ENCODE measurements at regions not wholly inside any gene's neighbourhood (a gene's known extent, or its start where the extent isn't known, plus 50 kb on each side); places are given as distances from the start of the nearest gene placed in this dataset.

DNA sequence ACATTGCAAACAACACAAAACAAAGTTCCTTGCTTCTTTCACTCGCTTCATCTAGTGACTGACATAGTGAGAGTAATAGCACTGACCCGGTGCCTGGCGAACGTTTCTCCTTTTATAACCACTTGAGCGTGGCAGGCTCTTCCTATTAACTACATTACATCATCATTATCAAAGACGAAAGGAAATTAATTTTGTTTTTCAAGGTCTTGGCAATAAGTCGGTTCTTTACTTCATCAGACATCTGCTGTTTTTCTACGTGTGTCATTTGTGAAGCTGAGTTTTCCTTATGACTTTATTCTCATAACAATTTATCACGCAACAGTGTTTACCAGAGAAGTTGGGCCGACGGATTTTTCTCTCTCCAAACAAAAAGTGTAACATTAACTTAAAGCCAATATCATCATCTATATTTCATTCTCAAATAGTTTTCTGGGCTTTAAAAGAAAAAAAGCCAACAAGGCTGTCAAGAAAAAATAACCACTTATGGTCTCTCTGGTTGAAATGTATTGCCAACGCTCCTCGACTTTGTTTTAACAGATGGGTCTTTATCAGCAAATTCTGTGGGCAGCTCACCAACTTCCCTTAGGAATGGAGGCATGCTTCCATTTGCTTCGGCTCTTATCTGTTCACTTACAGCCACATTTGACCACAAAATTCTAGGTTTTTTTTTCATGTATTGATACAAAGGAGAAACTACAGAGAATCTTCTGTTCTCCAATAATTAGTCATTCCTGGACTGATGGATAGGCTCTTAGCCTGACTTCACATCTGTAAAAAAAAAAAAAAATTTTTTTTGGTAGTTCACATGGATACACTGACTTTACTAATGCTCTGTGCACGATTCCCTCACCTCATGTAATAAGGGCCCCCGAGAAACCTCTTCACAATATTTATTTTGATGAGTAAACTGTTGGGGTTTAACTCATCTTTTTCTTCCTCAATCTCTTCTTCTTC lies 97.1 kb upstream of the CDKN3 start:
- Histone ChIP-seq H3K36me3 (replicated peaks in 1 of 2; ENCODE audit: control insufficient read depth in 1 of 2, insufficient read depth in 2 of 2, low read length in 2 of 2) (no peaks in the 10 kb centered on the region), H3K9me3 (replicated peaks in 1 of 2; ENCODE audit: control insufficient read depth in 1 of 2, insufficient read depth in 1 of 2, low read length in 2 of 2) (no peaks in the 10 kb centered on the region), H3K27me3 (ENCODE audit: control insufficient read depth in 2 of 2, insufficient read depth in 2 of 2, low read length in 2 of 2) (peaks cover 2 to 4% of the 10 kb centered on the region in 2 donors), H3K4me3 (replicated peaks in 1 of 3; ENCODE audit: low read depth in 2 of 3, low read length in 3 of 3) (no peak overlapping the region), H3K4me2 (replicated peaks; ENCODE audit: extremely low read depth, low read length, poor library complexity, severe bottlenecking) (no peak overlapping the region), H2AFZ (ENCODE audit: insufficient read depth, low read depth, low read length, poor library complexity, severe bottlenecking) (no peak overlapping the region), H4K20me1 (ENCODE audit: insufficient read depth, low read length) (no peaks in the 10 kb centered on the region), H3K79me2 (ENCODE audit: insufficient read depth, low read length) (no peaks in the 10 kb centered on the region), H3K9ac (ENCODE audit: insufficient read depth, low read length, poor library complexity, severe bottlenecking) (no peak overlapping the region), H3K4me1 (ENCODE audit: control insufficient read depth in 1 of 2, insufficient read depth in 2 of 2, low read length in 2 of 2) (peaks cover 9 to 13% of the 10 kb centered on the region in 2 donors), H3K27ac (ENCODE audit: low read depth in 1 of 2, low read length in 2 of 2) (no peak overlapping the region)
- Mint-ChIP-seq H3K27me3 (ENCODE audit: low read depth in 3 of 3) (peaks cover 5 to 15% (median 11%) of the 10 kb centered on the region in 3 donors), H3K27ac (no peak overlapping the region), H3K9me3 (peaks cover 0 to 6% (median 2%) of the 10 kb centered on the region in 7 donors), H3K4me1 (peaks cover 12% of the 10 kb centered on the region), H3K4me3 (no peak overlapping the region), H3K36me3 (no peaks in the 10 kb centered on the region)
- DNase-seq: no peak
- TF ChIP-seq, protein P1, sequence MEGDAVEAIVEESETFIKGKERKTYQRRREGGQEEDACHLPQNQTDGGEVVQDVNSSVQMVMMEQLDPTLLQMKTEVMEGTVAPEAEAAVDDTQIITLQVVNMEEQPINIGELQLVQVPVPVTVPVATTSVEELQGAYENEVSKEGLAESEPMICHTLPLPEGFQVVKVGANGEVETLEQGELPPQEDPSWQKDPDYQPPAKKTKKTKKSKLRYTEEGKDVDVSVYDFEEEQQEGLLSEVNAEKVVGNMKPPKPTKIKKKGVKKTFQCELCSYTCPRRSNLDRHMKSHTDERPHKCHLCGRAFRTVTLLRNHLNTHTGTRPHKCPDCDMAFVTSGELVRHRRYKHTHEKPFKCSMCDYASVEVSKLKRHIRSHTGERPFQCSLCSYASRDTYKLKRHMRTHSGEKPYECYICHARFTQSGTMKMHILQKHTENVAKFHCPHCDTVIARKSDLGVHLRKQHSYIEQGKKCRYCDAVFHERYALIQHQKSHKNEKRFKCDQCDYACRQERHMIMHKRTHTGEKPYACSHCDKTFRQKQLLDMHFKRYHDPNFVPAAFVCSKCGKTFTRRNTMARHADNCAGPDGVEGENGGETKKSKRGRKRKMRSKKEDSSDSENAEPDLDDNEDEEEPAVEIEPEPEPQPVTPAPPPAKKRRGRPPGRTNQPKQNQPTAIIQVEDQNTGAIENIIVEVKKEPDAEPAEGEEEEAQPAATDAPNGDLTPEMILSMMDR (IDR thresholded peaks at IDR 0.05): no peak
- WGBS (ENCODE audit: insufficient coverage): 39% methylated on average over 5 of the region's 16 CpGs
- intact Hi-C loops (cut with micrococcal nuclease): no loop called here

DNA sequence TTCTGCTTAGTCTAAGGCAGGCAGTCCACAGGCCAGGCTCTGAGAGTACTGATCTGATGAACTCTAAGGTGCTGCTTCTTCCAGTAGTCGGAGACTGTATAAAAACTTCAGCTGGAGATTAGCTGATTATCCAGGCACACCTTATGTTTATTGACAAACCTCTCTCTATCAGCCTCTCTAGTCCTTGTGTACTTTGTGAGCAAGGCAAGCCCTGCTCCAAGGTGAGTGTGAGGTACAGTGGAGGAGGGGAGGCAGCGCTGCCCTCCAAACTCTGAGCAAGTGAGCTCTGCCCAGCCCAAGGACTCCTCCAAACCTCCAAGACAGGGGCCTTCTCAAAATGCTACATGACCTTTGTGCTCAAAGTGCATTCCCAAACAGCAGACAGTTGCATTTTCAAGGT lies 95.9 kb upstream of the CDKN3 start:
- H3K79me2 ChIP-seq (ENCODE audit: insufficient read depth, low read length): no peaks in the 10 kb centered on the region
- DNase-seq: no peak
- H3K36me3 Mint-ChIP-seq: no peaks in the 10 kb centered on the region
- peaks cover 12% of the 10 kb centered on the region for H3K4me1 Mint-ChIP-seq
- no peaks in the 10 kb centered on the region for H3K9me3 ChIP-seq (replicated peaks in 1 of 2; ENCODE audit: control insufficient read depth in 1 of 2, insufficient read depth in 1 of 2, low read length in 2 of 2)
- H2AFZ ChIP-seq (ENCODE audit: insufficient read depth, low read depth, low read length, poor library complexity, severe bottlenecking): no peak overlapping the region
- TF ChIP-seq, protein P1 (IDR thresholded peaks at IDR 0.05): no peak
- H3K4me3 ChIP-seq (replicated peaks in 1 of 3; ENCODE audit: low read depth in 2 of 3, low read length in 3 of 3): no peak overlapping the region
- no peak overlapping the region for H3K9ac ChIP-seq (ENCODE audit: insufficient read depth, low read length, poor library complexity, severe bottlenecking)
- peaks cover 5 to 15% (median 10%) of the 10 kb centered on the region in 3 donors for H3K27me3 Mint-ChIP-seq (ENCODE audit: low read depth in 3 of 3)
- no peak overlapping the region for H3K4me2 ChIP-seq (replicated peaks; ENCODE audit: extremely low read depth, low read length, poor library complexity, severe bottlenecking)
- no CpG with 5 or more reads among the region's 2 CpGs for WGBS (ENCODE audit: insufficient coverage)
- H3K27ac Mint-ChIP-seq: peak overlapping the region in 1 of 7 donors; percentile 44
- peaks cover 0 to 6% (median 2%) of the 10 kb centered on the region in 7 donors for H3K9me3 Mint-ChIP-seq
- peaks cover 4% of the 10 kb centered on the region in 2 donors for H3K27me3 ChIP-seq (ENCODE audit: control insufficient read depth in 2 of 2, insufficient read depth in 2 of 2, low read length in 2 of 2)
- peaks cover 9 to 13% of the 10 kb centered on the region in 2 donors for H3K4me1 ChIP-seq (ENCODE audit: control insufficient read depth in 1 of 2, insufficient read depth in 2 of 2, low read length in 2 of 2)
- intact Hi-C loops (cut with micrococcal nuclease): no loop called here
- H3K27ac ChIP-seq (ENCODE audit: low read depth in 1 of 2, low read length in 2 of 2): peak overlapping the region in 1 of 2 donors; percentile 31
- H3K36me3 ChIP-seq (replicated peaks in 1 of 2; ENCODE audit: control insufficient read depth in 1 of 2, insufficient read depth in 2 of 2, low read length in 2 of 2): no peaks in the 10 kb centered on the region
- H3K4me3 Mint-ChIP-seq: no peak overlapping the region
- H4K20me1 ChIP-seq (ENCODE audit: insufficient read depth, low read length): no peaks in the 10 kb centered on the region

Data from CD14-positive monocyte (primary cell).